ENCODE measurements at regions not wholly inside any gene's neighbourhood (a gene's known extent, or its start where the extent isn't known, plus 50 kb on each side); places are given as distances from the start of the nearest gene placed in this dataset.
A peak's percentile ranks its signal among the peaks of the same experiment; 100 is the strongest.

DNA sequence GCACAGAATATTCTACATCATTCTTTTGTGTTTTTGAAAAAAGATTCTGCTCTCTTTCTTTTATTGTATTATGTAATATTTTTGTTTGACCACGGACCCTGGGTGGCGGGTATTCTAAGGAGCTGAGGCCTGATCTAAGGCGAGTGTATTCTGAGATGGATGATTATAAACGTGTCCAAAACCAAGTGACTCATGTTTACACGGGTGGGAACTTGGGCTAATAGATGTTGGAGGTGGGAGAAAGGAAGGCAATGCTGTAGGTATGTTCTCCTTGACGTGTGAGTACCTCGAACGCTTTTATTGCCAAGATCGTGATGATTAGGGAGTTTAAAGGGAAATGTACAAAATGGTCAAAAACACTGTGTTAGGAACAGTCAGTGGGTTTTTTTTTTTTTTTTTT is 188.9 kb upstream of the FAT1 start:
- TF ChIP-seq, protein P1, sequence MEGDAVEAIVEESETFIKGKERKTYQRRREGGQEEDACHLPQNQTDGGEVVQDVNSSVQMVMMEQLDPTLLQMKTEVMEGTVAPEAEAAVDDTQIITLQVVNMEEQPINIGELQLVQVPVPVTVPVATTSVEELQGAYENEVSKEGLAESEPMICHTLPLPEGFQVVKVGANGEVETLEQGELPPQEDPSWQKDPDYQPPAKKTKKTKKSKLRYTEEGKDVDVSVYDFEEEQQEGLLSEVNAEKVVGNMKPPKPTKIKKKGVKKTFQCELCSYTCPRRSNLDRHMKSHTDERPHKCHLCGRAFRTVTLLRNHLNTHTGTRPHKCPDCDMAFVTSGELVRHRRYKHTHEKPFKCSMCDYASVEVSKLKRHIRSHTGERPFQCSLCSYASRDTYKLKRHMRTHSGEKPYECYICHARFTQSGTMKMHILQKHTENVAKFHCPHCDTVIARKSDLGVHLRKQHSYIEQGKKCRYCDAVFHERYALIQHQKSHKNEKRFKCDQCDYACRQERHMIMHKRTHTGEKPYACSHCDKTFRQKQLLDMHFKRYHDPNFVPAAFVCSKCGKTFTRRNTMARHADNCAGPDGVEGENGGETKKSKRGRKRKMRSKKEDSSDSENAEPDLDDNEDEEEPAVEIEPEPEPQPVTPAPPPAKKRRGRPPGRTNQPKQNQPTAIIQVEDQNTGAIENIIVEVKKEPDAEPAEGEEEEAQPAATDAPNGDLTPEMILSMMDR (IDR thresholded peaks at IDR 0.05; ENCODE audit: low read depth, low read length) = no peak
- H3K4me3 ChIP-seq (replicated peaks in 1 of 2; ENCODE audit: low read depth in 2 of 2, low read length in 2 of 2) = no peak overlapping the region
- DNase-seq (ENCODE audit: low read depth in 2 of 2) = no peak

DNA sequence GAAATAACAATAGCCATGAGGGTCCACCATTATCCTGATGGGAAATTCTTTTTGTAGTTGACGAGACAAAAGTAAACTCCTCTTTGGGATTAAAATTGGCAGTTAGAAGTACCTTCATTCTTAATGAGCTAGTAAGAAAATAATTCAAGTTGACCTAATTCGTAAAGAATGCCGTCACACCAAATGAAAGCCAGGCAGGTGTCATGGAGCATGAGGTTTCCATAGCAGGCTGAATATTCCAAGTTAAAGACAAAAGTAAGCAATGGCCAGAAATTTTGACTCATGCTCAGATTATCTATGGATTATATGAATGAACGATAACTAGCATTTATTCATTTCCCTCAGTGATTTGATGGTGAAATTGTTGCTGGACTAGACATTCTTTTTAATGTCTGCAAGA is 192.2 kb upstream of the FAT1 start:
- no peak overlapping the region for H3K4me3 ChIP-seq (replicated peaks in 1 of 2; ENCODE audit: low read depth in 2 of 2, low read length in 2 of 2)
- TF ChIP-seq, protein P1 (IDR thresholded peaks at IDR 0.05; ENCODE audit: low read depth, low read length) = no peak
- DNase-seq (ENCODE audit: low read depth in 2 of 2) = no peak

DNA sequence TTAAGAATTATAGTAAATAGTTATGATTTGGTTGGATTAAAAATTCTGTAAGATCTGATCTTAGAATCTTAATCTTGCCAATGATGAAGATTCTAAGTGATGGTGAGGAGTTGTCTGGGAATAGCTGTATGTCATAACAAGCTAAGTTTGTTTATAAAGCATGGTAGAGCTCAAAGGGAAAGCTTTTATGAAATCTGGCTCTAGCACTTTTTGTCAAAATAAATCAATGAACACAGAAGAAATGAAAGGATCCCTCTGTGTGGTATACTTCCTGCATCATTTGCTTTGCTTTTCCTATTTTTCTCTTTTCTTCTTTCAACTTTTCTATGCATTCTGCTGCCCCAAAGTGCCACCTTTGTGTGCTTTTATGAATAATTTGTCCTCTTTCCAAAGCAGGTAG is 193.5 kb upstream of the FAT1 start:
- H3K4me3 ChIP-seq (replicated peaks in 1 of 2; ENCODE audit: low read depth in 2 of 2, low read length in 2 of 2) = no peak overlapping the region
- TF ChIP-seq, protein P1 (IDR thresholded peaks at IDR 0.05; ENCODE audit: low read depth, low read length) = no peak
- no peak for DNase-seq (ENCODE audit: low read depth in 2 of 2)

DNA sequence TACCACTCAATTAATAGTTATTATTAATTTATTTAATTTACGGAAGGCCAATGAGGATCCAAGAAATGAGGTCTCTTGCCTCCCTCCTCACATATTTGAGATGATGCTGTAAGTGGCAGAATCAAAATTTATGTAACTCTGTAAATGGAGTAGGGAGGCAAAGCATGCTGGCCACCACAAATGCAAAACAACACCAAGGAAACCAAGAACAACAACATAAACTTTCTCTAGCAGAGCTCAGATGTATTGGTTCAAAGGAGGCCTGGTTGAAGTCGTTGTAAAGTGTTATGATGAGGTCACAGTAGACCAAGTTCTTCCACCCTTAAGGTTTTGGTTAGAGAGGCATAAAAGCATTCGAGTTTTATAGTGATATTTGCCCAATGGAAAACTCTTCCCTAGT is 194.8 kb upstream of the FAT1 start:
- H3K4me3 ChIP-seq (replicated peaks in 1 of 2; ENCODE audit: low read depth in 2 of 2, low read length in 2 of 2) = no peak overlapping the region
- peak in 1 of 2 donors; percentile 9 for DNase-seq (ENCODE audit: low read depth in 2 of 2)
- TF ChIP-seq, protein P1 (IDR thresholded peaks at IDR 0.05; ENCODE audit: low read depth, low read length) = no peak

DNA sequence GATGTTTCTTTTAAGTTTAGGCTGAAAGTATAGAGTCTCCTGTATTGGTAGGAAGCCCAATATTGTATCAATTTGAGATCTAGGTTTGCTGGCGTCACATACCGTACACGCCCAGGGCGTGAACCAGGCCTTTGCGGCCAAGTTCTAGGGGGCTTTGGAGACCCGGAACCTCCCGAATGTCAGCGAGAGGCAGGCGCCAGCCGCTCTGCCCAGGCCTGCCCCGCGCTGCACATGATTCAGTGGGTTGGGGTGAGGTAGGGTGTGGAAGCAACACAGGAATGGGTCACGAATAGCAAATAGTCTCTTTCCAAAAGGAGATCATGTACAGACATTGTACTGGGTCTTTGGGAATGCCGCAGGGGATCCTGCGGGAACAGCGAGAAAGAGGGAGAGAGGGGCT is 195.7 kb upstream of the FAT1 start:
- DNase-seq (ENCODE audit: low read depth in 2 of 2) = no peak
- TF ChIP-seq, protein P1 (IDR thresholded peaks at IDR 0.05; ENCODE audit: low read depth, low read length) = no peak
- no peak overlapping the region for H3K4me3 ChIP-seq (replicated peaks in 1 of 2; ENCODE audit: low read depth in 2 of 2, low read length in 2 of 2)

DNA sequence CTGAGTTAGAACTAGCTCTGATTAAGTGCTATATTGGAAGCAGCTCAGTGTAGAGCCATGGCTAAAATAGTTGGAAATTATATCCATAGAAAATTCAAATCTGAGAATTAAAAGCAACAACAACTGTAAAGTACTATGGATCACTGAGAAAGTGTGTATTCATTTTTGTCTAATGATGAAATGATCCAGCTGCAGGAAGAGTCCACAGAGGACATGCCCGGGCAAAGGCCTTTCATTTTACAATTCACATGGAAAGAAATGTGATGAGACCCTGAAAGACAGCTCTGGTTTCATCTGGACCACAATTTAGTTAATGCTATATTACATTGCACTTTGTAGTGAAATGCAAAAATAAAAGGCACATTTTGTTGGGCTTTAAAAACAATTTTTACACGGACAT is 196.8 kb upstream of the FAT1 start:
- TF ChIP-seq, protein P1 (IDR thresholded peaks at IDR 0.05; ENCODE audit: low read depth, low read length) = no peak
- peak; percentile 17 to 58 for DNase-seq (ENCODE audit: low read depth in 2 of 2)
- H3K4me3 ChIP-seq (replicated peaks in 1 of 2; ENCODE audit: low read depth in 2 of 2, low read length in 2 of 2) = no peak overlapping the region

DNA sequence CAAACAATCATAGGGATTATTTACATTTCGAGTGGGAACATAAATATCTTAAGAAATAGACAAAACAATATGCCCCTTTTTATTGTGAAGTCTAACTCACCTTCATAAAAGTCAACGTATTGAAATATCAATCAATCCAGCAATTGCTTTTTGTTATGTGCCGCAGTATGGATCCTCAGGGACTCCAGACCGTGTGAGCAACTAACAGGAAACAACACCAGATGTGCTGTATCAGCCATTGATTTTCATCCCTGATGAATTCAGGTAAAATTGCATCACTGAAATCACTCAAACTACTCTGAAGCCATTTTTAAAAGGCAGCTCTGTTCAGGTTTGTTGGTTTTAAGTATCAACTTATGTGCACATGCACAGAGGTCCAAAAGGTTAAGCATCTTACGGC is 197.3 kb upstream of the FAT1 start:
- DNase-seq (ENCODE audit: low read depth in 2 of 2) = no peak
- TF ChIP-seq, protein P1 (IDR thresholded peaks at IDR 0.05; ENCODE audit: low read depth, low read length) = no peak
- no peak overlapping the region for H3K4me3 ChIP-seq (replicated peaks in 1 of 2; ENCODE audit: low read depth in 2 of 2, low read length in 2 of 2)

Data from cardiac fibroblast (primary cell).